ENCODE measurements at regions not wholly inside any gene's neighbourhood (a gene's known extent, or its start where the extent isn't known, plus 50 kb on each side); places are given as distances from the start of the nearest gene placed in this dataset.

DNA sequence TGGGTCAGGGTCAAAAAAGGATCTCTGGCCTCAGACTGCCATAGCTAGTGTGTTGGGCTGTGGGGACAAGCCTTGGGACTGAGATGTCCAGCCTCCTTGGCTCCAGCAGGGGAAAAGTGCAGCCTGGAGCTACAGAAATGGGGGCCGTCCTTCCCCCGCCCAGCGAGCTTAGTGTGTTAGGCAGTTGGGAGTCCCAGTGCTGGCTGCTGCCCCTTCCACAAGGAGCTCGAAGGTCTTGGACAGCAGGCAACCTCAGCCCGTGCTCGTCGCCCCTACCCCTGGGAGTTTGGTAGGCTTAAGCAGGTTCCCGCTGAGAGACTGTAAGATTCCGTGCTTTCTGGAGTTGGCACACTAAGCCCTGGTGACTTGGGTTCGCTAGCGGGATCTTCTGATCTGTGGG is 293.0 kb upstream of the CDH12 start:
- TF ChIP-seq EZH2 (IDR thresholded peaks at IDR 0.05; ENCODE audit: insufficient read depth, poor library complexity, severe bottlenecking) (no peak), EZH2phosphoT487 (IDR thresholded peaks at IDR 0.05; ENCODE audit: insufficient read depth, low read depth) (no peak)
